Right lobe of liver (tissue), 4 donors: ENCODE measurements at regions not wholly inside any gene's neighbourhood (a gene's known extent, or its start where the extent isn't known, plus 50 kb on each side); places are given as distances from the start of the nearest gene placed in this dataset.
"Not testable (repeated sequence)": the region's sequence is repeated elsewhere in the genome, so short reads cannot be mapped to it uniquely, and the experiment has no call there.

ENCODE experiments used
- POLR2A ChIP-seq: fragments of 450-650 bp; IDR thresholded peaks from one replicate; pipeline ENCODE4 v1.6.1; 2017; ENCODE audit warnings: antibody characterized with exemption, mild to moderate bottlenecking
- TF ChIP-seq, protein P1 (sequence below), 4 donors: fragments of 200-600 bp in 3 of 4; fragments of 450-650 bp in 1 of 4; IDR thresholded peaks; one replicate each; pipeline versions ENCODE4 v1.5.1 to v1.8.0; 2016 to 2022; ENCODE audit warnings: antibody characterized with exemption in 4 of 4, mild to moderate bottlenecking in 2 of 4
- donor health status: DM: no; HTN: no; CAD: no.
- donor health status: DM: no; HTN: no; CAD: no.
- donor health status: DM: no; HTN: yes; CAD: no.

DNA sequence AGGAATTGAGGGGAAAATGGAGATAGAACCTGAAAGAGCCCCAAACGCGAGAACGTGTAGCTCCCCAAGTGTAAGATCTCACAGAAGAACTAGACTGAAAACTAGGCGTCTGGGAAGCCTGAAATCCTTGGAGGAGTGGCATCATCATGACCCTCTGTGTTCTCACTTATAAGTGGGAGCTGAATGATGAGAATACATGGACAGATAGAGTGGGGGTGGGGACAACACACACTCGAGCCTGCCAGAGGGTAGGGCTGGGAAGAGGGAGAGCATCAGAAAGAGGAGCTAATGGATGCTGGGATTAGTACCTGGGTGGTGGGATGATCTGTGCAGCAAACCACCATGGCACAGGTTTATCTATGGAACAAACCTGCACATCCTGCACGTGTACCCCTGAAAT, 258.7 kb upstream of the NOTCH2NLA start:
- TF ChIP-seq POLR2A: not testable (repeated sequence)
- TF ChIP-seq, protein P1, sequence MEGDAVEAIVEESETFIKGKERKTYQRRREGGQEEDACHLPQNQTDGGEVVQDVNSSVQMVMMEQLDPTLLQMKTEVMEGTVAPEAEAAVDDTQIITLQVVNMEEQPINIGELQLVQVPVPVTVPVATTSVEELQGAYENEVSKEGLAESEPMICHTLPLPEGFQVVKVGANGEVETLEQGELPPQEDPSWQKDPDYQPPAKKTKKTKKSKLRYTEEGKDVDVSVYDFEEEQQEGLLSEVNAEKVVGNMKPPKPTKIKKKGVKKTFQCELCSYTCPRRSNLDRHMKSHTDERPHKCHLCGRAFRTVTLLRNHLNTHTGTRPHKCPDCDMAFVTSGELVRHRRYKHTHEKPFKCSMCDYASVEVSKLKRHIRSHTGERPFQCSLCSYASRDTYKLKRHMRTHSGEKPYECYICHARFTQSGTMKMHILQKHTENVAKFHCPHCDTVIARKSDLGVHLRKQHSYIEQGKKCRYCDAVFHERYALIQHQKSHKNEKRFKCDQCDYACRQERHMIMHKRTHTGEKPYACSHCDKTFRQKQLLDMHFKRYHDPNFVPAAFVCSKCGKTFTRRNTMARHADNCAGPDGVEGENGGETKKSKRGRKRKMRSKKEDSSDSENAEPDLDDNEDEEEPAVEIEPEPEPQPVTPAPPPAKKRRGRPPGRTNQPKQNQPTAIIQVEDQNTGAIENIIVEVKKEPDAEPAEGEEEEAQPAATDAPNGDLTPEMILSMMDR (IDR thresholded peaks at IDR 0.05): not testable (repeated sequence)
